Ascending aorta (tissue), 2 donors: ENCODE measurements at regions not wholly inside any gene's neighbourhood (a gene's known extent, or its start where the extent isn't known, plus 50 kb on each side); places are given as distances from the start of the nearest gene placed in this dataset.

ENCODE experiments used
- DNase-seq, 2 donors: peaks; one replicate each; pipeline ENCODE4 v3.0.0-alpha.2; 2019; ENCODE audit warnings: low spot score in 2 of 2
- H3K27ac ChIP-seq, 2 donors: fragments of 200-600 bp; sonication (generic); one replicate each; pipeline ENCODE4 v1.5.1; 2016 to 2017; ENCODE audit warnings: mild to moderate bottlenecking in 1 of 2
- H3K27me3 ChIP-seq: fragments of 200-600 bp; sonication (generic); one replicate; pipeline ENCODE4 v1.5.1; 2017
- H3K36me3 ChIP-seq, 2 donors: fragments of 200-600 bp; sonication (generic); one replicate each; pipeline ENCODE4 v1.5.1; 2016
- H3K4me1 ChIP-seq, 2 donors: fragments of 200-600 bp; sonication (generic); one replicate each; pipeline ENCODE4 v1.5.1; 2016 to 2017; ENCODE audit warnings: mild to moderate bottlenecking in 1 of 2
- H3K4me3 ChIP-seq, 2 donors: fragments of 200-600 bp; sonication (generic); one replicate each; pipeline ENCODE4 v1.5.1; 2016 to 2017; ENCODE audit warnings: mild to moderate bottlenecking in 1 of 2
- H3K9me3 ChIP-seq, 2 donors: fragments of 200-600 bp; sonication (generic); one replicate each; pipeline ENCODE4 v1.5.1; 2016
- CTCF ChIP-seq, 3 experiments: fragments of 200-600 bp in 2 of 3; fragments of 450-650 bp in 1 of 3; sonication (generic) in 2 of 3; IDR thresholded peaks; one replicate each; pipeline ENCODE4 v1.5.1; 2016 to 2019; ENCODE audit warnings: antibody characterized with exemption in 3 of 3, mild to moderate bottlenecking in 1 of 3, moderate library complexity in 1 of 3
- intact Hi-C: fragments of 100-400 bp; cut with DNase I; formaldehyde crosslinking; loops from one replicate; pipeline ENCODE4 v1.15.1; 2023

DNA sequence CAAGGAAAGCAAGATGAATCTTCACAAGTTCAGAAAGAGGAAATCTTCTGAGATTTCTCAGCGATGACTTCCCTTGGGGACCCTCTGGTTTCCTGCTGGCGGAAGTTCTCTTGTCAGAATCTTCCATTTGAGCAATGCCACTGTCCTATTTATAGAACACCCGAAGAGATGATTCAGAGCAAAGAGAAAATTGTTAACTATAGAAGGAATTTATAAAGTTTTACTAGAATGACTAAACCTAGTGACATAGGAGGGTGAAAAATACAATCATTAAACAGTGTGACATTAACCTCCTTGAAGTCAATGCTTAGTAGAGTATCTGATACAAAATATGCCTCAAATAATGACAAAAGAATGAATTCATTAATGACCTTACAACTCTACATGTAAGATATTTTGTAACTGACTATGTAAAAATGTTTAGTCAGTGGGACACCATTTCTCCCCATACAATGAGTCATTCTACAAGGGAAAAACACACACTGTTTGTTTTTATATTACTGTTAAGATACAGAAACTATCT, 206.5 kb upstream of the CNTNAP2 start:
- Histone ChIP-seq H3K9me3 (no peaks in the 10 kb centered on the region), H3K4me1 (no peaks in the 10 kb centered on the region), H3K27ac (no peak overlapping the region), H3K27me3 (no peaks in the 10 kb centered on the region), H3K4me3 (no peak overlapping the region), H3K36me3 (no peaks in the 10 kb centered on the region)
- DNase-seq, result no peak
- intact Hi-C loops, result no loop called here
- TF ChIP-seq CTCF (IDR thresholded peaks at IDR 0.05), result no peak

DNA sequence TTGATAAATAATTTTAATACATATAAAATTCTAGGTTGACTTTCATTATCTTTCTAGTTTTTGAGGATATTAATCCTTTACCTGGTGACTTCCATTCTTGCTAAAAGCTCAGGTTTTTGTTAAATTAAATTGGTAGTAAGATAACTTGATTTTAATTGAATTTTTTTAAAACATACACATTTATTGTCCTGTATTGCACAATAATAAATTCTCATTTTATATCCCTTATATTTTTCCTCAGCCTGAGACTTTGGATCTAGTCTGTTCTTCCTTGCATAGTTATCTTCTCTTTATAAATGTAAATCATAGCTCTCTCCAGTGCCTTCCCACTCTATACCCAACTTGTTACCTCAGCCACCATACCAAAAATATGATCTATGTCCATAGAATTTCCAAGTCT, 212.9 kb upstream of the CNTNAP2 start:
- H3K9me3 ChIP-seq, result no peaks in the 10 kb centered on the region
- TF ChIP-seq CTCF (IDR thresholded peaks at IDR 0.05), result no peak
- intact Hi-C loops, result no loop called here
- DNase-seq, result no peak
- H3K4me1 ChIP-seq, result no peaks in the 10 kb centered on the region
- no peak overlapping the region for H3K27ac ChIP-seq
- no peak overlapping the region for H3K4me3 ChIP-seq
- no peaks in the 10 kb centered on the region for H3K27me3 ChIP-seq
- H3K36me3 ChIP-seq, result no peaks in the 10 kb centered on the region

DNA sequence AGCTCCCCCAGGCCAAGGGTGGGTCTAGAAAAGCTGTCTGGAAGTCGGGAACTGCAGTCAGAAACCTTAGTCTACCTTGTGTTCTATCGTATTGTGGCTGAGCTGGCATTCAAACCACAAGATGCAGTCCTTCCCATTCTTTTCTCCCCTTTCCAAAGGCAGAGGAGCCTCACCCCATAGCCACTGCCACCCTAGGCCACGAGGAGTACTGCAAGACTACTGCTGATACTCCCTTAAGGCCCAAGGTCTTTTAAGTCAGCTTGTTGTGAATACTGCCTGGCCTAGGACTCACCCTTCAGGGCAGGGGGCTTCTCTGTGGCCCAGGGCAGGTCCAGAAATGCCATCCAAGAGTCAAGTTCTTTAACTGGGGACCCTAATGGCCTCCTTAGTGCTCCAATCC, 214.5 kb upstream of the CNTNAP2 start:
- DNase-seq, result no peak
- intact Hi-C loops, result no loop called here
- H3K27ac ChIP-seq, result no peak overlapping the region

DNA sequence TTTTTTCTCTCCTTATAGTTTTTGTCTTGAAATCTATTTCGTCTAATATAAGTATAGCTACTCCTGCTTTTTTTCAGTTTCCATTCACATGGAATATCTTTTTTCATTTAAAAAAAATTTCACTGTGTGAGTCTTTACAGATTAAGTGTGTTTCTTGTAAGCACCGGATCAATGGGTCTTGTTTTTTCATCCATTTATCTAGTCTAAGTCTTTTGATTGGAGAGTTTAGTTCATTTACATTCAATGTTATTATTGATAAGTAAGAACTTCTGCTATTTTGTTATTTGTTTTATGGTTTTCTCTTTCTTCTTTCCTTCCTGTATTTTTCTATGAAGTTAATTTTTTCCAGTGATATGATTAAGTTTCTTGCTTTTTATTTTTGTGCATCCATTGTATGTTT, 216.7 kb upstream of the CNTNAP2 start:
- H3K36me3 ChIP-seq, result no peaks in the 10 kb centered on the region
- DNase-seq, result no peak
- H3K27ac ChIP-seq, result no peak overlapping the region
- no peaks in the 10 kb centered on the region for H3K4me1 ChIP-seq
- no peaks in the 10 kb centered on the region for H3K27me3 ChIP-seq
- no peak for TF ChIP-seq CTCF (IDR thresholded peaks at IDR 0.05)
- intact Hi-C loops, result no loop called here
- H3K4me3 ChIP-seq, result no peak overlapping the region
- no peaks in the 10 kb centered on the region for H3K9me3 ChIP-seq

More for the DNA sequence above, 214.5 kb upstream of the CNTNAP2 start:
- no peaks in the 10 kb centered on the region for H3K4me1 ChIP-seq
- H3K4me3 ChIP-seq, result no peak overlapping the region
- TF ChIP-seq CTCF (IDR thresholded peaks at IDR 0.05), result no peak
- no peaks in the 10 kb centered on the region for H3K36me3 ChIP-seq
- H3K27me3 ChIP-seq, result no peaks in the 10 kb centered on the region
- H3K9me3 ChIP-seq, result no peaks in the 10 kb centered on the region

- Histone ChIP-seq H3K9me3 (no peaks in the 10 kb centered on the region), H3K4me1 (no peaks in the 10 kb centered on the region), H3K27ac (no peak overlapping the region), H3K36me3 (no peaks in the 10 kb centered on the region), H3K4me3 (no peak overlapping the region), H3K27me3 (no peaks in the 10 kb centered on the region)
- no peak for TF ChIP-seq CTCF (IDR thresholded peaks at IDR 0.05)
- intact Hi-C loops, result no loop called here
- DNase-seq, result no peak
These were observed 222.6 kb upstream of the CNTNAP2 start for GRCh38 chr7:145893925-145894535.
